Neural cell (in vitro differentiated cells): ENCODE measurements at regions not wholly inside any gene's neighbourhood (a gene's known extent, or its start where the extent isn't known, plus 50 kb on each side); places are given as distances from the start of the nearest gene placed in this dataset.

Experiments
- H2AFZ ChIP-seq: fragments of 200-600, 300-800 bp; sonication (generic), shearing (Covaris generic); 2 replicates; pipeline ENCODE4 v1.6.0; 2014; ENCODE audit warnings: low read depth, mild to moderate bottlenecking, antibody characterized with exemption, low read length, moderate library complexity
- H3F3A ChIP-seq: fragments of 200-600 bp; shearing (Covaris generic); 2 replicates; pipeline ENCODE4 v1.6.1; 2016; ENCODE audit warnings: mild to moderate bottlenecking, moderate library complexity, mixed read lengths, antibody characterized with exemption, low read length; ENCODE audit not compliant: insufficient read depth, poor library complexity, severe bottlenecking
- H3K27ac ChIP-seq: fragments of 200-600, 300-800 bp; sonication (generic), shearing (Covaris generic); 2 replicates; pipeline ENCODE4 v1.5.1; 2014; ENCODE audit warnings: mild to moderate bottlenecking, low read length, moderate library complexity
- H3K27me3 ChIP-seq: fragments of 300-800, 200-600 bp; sonication (generic), shearing (Covaris generic); 2 replicates; pipeline ENCODE4 v1.6.0; 2014; ENCODE audit warnings: mild to moderate bottlenecking, low read depth, low read length, moderate library complexity; ENCODE audit not compliant: insufficient read depth
- H3K36me3 ChIP-seq: fragments of 300-800, 200-600 bp; sonication (generic), shearing (Covaris generic); 2 replicates; pipeline ENCODE4 v1.5.1; 2014; ENCODE audit warnings: mild to moderate bottlenecking, antibody characterized with exemption, low read length, moderate library complexity; ENCODE audit not compliant: insufficient read depth
- H3K4me2 ChIP-seq: fragments of 300-800, 200-600 bp; sonication (generic), shearing (Covaris generic); 2 replicates; pipeline ENCODE4 v1.6.0; 2014; ENCODE audit warnings: mild to moderate bottlenecking, low read length
- H3K4me3 ChIP-seq: fragments of 300-800, 200-600 bp; sonication (generic), shearing (Covaris generic); 2 replicates; pipeline ENCODE4 v1.5.1; 2014; ENCODE audit warnings: mild to moderate bottlenecking, low read length, moderate library complexity
- H3K79me2 ChIP-seq: fragments of 200-600 bp; shearing (Covaris generic); replicated peaks from 2 replicates; pipeline ENCODE4 v1.6.0; 2014; ENCODE audit warnings: mild to moderate bottlenecking, low read length, moderate library complexity; ENCODE audit not compliant: insufficient read depth
- H3K9ac ChIP-seq: fragments of 300-800, 200-600 bp; sonication (generic), shearing (Covaris generic); 2 replicates; pipeline ENCODE4 v1.6.1; 2016; ENCODE audit warnings: mild to moderate bottlenecking, low read length, mixed read lengths
- H3K9me2 ChIP-seq: fragments of 200-600 bp; shearing (Covaris generic); 2 replicates; pipeline ENCODE4 v1.6.1; 2016; ENCODE audit warnings: mild to moderate bottlenecking, low read length, mixed read lengths; ENCODE audit not compliant: insufficient read depth
- H3K9me3 ChIP-seq: fragments of 200-600, 300-800 bp; sonication (generic), shearing (Covaris generic); 2 replicates; pipeline ENCODE4 v1.6.1; 2016; ENCODE audit warnings: mild to moderate bottlenecking, mixed run types, low read length, moderate library complexity, mixed read lengths
- H4K20me1 ChIP-seq: fragments of 200-600 bp; shearing (Covaris generic); 2 replicates; pipeline ENCODE4 v1.6.1; 2016; ENCODE audit warnings: mild to moderate bottlenecking, mixed run types; ENCODE audit not compliant: insufficient read depth
- CTCF ChIP-seq: fragments of 450-650 bp; IDR thresholded peaks from 2 replicates; pipeline ENCODE4 v1.5.1; 2014; ENCODE audit warnings: antibody characterized with exemption, mild to moderate bottlenecking, moderate library complexity; ENCODE audit not compliant: poor library complexity, severe bottlenecking
- EP300 ChIP-seq: fragments of 450-650 bp; conservative IDR thresholded peaks from 2 replicates; pipeline ENCODE4 v1.6.1; 2014; ENCODE audit warnings: antibody characterized with exemption, mild to moderate bottlenecking, moderate library complexity; ENCODE audit not compliant: poor library complexity, severe bottlenecking
- EZH2 ChIP-seq: fragments of 200-600, 300-800 bp; shearing (Covaris generic), sonication (generic); IDR thresholded peaks from 2 replicates; pipeline ENCODE4 v1.6.1; 2014; ENCODE audit warnings: antibody characterized with exemption, low read length, borderline replicate concordance, mild to moderate bottlenecking; ENCODE audit not compliant: insufficient read depth, poor library complexity, severe bottlenecking
- MXI1 ChIP-seq: fragments of 450-650 bp; conservative IDR thresholded peaks from 2 replicates; pipeline ENCODE4 v1.6.1; 2014; ENCODE audit warnings: antibody characterized with exemption, mild to moderate bottlenecking; ENCODE audit not compliant: poor library complexity, severe bottlenecking
- POLR2AphosphoS5 ChIP-seq: IDR thresholded peaks from 2 replicates; pipeline ENCODE4 v1.6.1; 2012
- RAD21 ChIP-seq: fragments of 450-650 bp; conservative IDR thresholded peaks from 2 replicates; pipeline ENCODE4 v1.6.1; 2014; ENCODE audit warnings: antibody characterized with exemption, mild to moderate bottlenecking, moderate library complexity
- REST ChIP-seq: IDR thresholded peaks from 2 replicates; pipeline ENCODE4 v1.6.1; 2012; ENCODE audit warnings: borderline replicate concordance
- SMC3 ChIP-seq: fragments of 450-650 bp; conservative IDR thresholded peaks from 2 replicates; pipeline ENCODE4 v1.6.1; 2014; ENCODE audit warnings: antibody characterized with exemption, mild to moderate bottlenecking, moderate library complexity; ENCODE audit not compliant: poor library complexity
- TAF1 ChIP-seq: IDR thresholded peaks from 2 replicates; pipeline ENCODE4 v1.6.1; 2012; ENCODE audit warnings: low read depth

- H3K27ac ChIP-seq = no peak overlapping the region
- TF ChIP-seq MXI1 = no peak
- no peak for TF ChIP-seq CTCF
- no peak for TF ChIP-seq RAD21
- TF ChIP-seq EZH2 = no peak
- no peak for TF ChIP-seq EP300
- no peak for TF ChIP-seq POLR2AphosphoS5
- no peak for TF ChIP-seq SMC3
- no peak for TF ChIP-seq TAF1
- TF ChIP-seq REST = no peak
- no peaks in the 10 kb centered on the region for H3K27me3 ChIP-seq
- H3K79me2 ChIP-seq = no peaks in the 10 kb centered on the region
- H3K36me3 ChIP-seq = no peaks in the 10 kb centered on the region
- no peak overlapping the region for H3K4me2 ChIP-seq
- H3F3A ChIP-seq = no peaks in the 10 kb centered on the region
- no peak overlapping the region for H3K9ac ChIP-seq
- no peaks in the 10 kb centered on the region for H4K20me1 ChIP-seq
- no peaks in the 10 kb centered on the region for H3K9me3 ChIP-seq
- no peak overlapping the region for H2AFZ ChIP-seq
- H3K4me3 ChIP-seq = no peak overlapping the region
- no peaks in the 10 kb centered on the region for H3K9me2 ChIP-seq
These were observed 214.0 kb downstream of the CRPPA start for GRCh38 chr7:16207321-16207720.

- Histone ChIP-seq H3K27ac (no peak overlapping the region), H3K36me3 (no peaks in the 10 kb centered on the region), H2AFZ (no peak overlapping the region), H3F3A (no peaks in the 10 kb centered on the region), H3K4me3 (no peak overlapping the region), H3K27me3 (no peaks in the 10 kb centered on the region), H3K4me2 (no peak overlapping the region), H4K20me1 (no peaks in the 10 kb centered on the region), H3K9ac (no peak overlapping the region), H3K9me2 (no peaks in the 10 kb centered on the region), H3K79me2 (no peaks in the 10 kb centered on the region), H3K9me3 (no peaks in the 10 kb centered on the region)
- TF ChIP-seq SMC3 (no peak), MXI1 (no peak), TAF1 (no peak), EZH2 (no peak), CTCF (no peak), REST (no peak), EP300 (no peak), RAD21 (no peak)
These were observed 215.9 kb downstream of the CRPPA start for GRCh38 chr7:16205466-16205865.
